ENCODE measurements at regions not wholly inside any gene's neighbourhood (a gene's known extent, or its start where the extent isn't known, plus 50 kb on each side); places are given as distances from the start of the nearest gene placed in this dataset.

DNA sequence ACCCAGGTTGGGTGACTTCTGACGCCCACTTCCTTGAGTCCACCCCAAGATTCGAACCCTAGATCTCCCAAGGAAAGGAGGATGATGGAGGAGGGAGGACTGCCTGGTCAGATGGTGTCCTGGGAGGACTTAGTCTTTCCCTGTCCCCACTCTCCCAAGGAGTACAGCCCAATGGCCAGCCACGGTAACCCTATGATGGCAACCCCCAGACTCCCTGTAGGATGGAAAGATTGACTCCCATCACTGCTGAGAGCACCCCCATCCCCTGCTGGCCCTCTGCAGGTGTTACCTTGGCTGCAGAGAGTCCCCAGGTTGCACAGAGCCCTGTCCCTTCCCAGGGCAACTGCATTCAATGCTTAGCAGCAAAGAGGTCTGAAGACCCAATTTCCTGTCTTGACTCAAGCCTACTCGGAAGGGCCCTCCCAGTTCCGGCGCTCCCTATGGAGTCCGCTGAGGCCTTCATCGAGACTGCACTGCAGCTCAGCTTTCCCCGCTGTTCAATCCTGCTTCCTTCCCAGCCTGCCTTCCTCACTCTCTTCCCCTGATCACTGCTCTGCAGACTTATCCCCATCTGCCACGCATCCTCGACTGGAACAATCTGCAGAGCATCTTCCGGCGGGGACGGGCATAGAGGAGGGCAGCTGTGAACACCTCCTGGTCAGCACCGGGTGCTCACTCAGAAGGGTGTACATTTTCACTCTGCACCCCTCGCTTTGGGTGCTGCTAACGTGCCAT is 50.8 kb upstream of the OCM2 start:
- DNase-seq (ENCODE audit: low read depth in 1 of 2, low spot score in 1 of 2): no peak

DNA sequence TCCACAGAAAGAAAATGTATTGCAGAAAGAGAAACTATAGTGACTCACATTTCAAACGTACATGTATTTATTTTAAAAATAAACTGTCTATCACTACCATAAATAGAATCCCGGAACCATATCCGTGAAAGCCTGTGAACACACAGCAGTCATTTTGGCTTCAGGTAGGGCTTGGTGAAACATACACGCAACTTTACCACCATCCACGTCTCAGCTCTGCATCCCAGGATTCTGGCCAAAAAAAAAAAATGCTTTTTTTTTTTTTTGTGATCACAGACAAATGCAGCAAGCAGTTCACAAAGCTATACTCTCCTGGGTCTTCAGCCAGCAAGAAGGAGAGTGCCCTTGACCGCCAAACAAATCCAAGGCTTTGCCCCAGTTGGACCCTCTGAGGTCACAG is 56.8 kb upstream of the OCM2 start:
- DNase-seq (ENCODE audit: low read depth in 1 of 2, low spot score in 1 of 2): no peak

DNA sequence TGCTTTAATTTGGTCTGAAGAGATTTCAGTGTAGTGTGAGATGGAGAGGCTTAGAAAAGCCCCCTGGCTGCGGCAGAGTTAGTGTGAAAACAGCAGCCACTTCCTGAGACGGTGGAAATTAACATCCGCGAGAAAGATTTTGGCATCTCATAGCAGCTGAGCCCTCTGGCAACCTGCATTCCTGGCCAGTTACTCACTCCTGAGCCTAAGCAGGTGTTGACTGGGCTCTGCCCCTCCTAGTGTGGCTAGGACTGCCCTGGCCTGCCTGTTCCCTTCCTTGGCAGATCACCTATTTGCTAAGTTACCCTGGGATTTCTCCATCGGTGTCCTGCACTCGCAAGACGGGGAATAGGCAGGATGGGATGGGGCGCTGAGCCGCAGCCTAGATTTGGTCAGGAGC is 57.6 kb upstream of the LMTK2 start:
- no peak for DNase-seq (ENCODE audit: low read depth in 1 of 2, low spot score in 1 of 2)

GRCh38 chr7:98051118-98051744 is 55.4 kb upstream of the LMTK2 start:
- peak; percentile 9 to 32 for DNase-seq (ENCODE audit: low read depth in 1 of 2, low spot score in 1 of 2)

GRCh38 chr7:98054585-98054984 is 52.1 kb upstream of the LMTK2 start:
- DNase-seq (ENCODE audit: low read depth in 1 of 2, low spot score in 1 of 2): no peak

DNA sequence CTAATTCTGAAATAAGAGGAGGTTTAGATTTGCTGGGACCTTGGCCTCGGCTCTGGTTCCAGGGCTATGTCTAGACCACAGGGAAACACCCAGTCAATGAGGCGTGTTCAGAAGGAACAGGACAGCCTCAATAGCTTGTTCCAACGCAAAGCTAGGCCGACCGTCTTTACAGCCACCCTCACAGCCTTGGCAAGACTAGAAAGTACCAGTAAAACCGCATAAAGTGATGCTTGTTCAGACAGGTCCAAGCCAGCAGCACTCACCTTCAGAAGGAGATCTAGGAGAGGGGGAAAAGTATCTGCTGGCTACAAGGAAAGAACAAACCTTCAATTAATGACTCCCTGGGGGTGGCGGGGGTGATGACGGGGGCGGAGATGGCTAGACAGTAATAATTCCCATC is 50.1 kb upstream of the LMTK2 start:
- no peak for DNase-seq (ENCODE audit: low read depth in 1 of 2, low spot score in 1 of 2)

Data from activated CD4-positive, alpha-beta T cell treated with anti-CD3 and anti-CD28 coated beads, Interleukin-2, amount 50 U/mL, for 24 hours (primary cell).